GM12801 (cell line): ENCODE measurements at regions not wholly inside any gene's neighbourhood (a gene's known extent, or its start where the extent isn't known, plus 50 kb on each side); places are given as distances from the start of the nearest gene placed in this dataset.

Experiments used
- CTCF ChIP-seq: IDR thresholded peaks from one replicate; pipeline ENCODE4 v1.5.1; 2011; ENCODE audit warnings: control low read depth; ENCODE audit not compliant: insufficient read length; ENCODE audit errors: extremely low read depth

- no peak for TF ChIP-seq CTCF
These were observed 232.9 kb downstream of the CHD9NB start for GRCh38 chr16:52819808-52820207.

GRCh38 chr16:52819405-52819804, 233.3 kb downstream of the CHD9NB start:
- no peak for TF ChIP-seq CTCF

GRCh38 chr16:52817696-52818095, 235.0 kb downstream of the CHD9NB start:
- no peak for TF ChIP-seq CTCF

GRCh38 chr16:52816993-52817392, 235.7 kb downstream of the CHD9NB start:
- no peak for TF ChIP-seq CTCF

GRCh38 chr16:52812678-52813556, 239.8 kb downstream of the CHD9NB start:
- TF ChIP-seq CTCF: no peak

- TF ChIP-seq CTCF: no peak
These were observed 247.0 kb downstream of the CHD9NB start for GRCh38 chr16:52805559-52806168.

- no peak for TF ChIP-seq CTCF
These were observed 252.3 kb downstream of the CHD9NB start for GRCh38 chr16:52800432-52800831.
